ENCODE measurements at regions not wholly inside any gene's neighbourhood (a gene's known extent, or its start where the extent isn't known, plus 50 kb on each side); places are given as distances from the start of the nearest gene placed in this dataset.

- H3K27me3 ChIP-seq, result no peaks in the 10 kb centered on the region
- no peak overlapping the region for H3K4me3 ChIP-seq
- intact Hi-C loops (cut with DNase I), result no loop called here
- H3K9me3 ChIP-seq, result no peaks in the 10 kb centered on the region
- no peak overlapping the region for H3K27ac ChIP-seq
- DNase-seq, result no peak
- TF ChIP-seq, protein P1, sequence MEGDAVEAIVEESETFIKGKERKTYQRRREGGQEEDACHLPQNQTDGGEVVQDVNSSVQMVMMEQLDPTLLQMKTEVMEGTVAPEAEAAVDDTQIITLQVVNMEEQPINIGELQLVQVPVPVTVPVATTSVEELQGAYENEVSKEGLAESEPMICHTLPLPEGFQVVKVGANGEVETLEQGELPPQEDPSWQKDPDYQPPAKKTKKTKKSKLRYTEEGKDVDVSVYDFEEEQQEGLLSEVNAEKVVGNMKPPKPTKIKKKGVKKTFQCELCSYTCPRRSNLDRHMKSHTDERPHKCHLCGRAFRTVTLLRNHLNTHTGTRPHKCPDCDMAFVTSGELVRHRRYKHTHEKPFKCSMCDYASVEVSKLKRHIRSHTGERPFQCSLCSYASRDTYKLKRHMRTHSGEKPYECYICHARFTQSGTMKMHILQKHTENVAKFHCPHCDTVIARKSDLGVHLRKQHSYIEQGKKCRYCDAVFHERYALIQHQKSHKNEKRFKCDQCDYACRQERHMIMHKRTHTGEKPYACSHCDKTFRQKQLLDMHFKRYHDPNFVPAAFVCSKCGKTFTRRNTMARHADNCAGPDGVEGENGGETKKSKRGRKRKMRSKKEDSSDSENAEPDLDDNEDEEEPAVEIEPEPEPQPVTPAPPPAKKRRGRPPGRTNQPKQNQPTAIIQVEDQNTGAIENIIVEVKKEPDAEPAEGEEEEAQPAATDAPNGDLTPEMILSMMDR (IDR thresholded peaks at IDR 0.05), result no peak
- TF ChIP-seq POLR2A (IDR thresholded peaks at IDR 0.05), result no peak
- WGBS, 4 donors, result 93 to 98% (median 95%) methylated on average over 2 of the region's 2 CpGs
- no peaks in the 10 kb centered on the region for H3K4me1 ChIP-seq
- peaks cover 0 to 98% (median 86%) of the 10 kb centered on the region in 9 donors for H3K36me3 ChIP-seq
- ATAC-seq, result no peak
Measured at GRCh38 chr4:122246551-122246950, 94.4 kb downstream of the BLTP1 start.

DNA sequence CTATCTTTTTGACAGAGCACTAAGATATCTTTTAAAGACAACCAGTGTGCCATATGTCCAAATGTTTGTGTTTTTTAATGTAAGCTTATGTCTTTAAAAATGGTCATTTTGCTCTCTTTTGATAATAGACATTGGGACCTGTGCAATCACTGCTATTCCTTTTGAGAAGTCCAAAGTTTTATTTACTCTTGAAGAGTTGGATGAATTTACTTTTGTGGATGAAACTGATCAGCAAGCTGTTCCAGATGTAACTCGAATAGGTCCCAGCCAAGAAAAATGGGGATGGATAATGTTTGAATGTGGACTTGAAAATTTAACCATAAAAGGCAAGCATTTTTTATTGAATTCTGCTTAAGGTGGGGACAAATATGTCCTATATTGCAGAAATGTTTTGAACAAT, 97.2 kb downstream of the BLTP1 start:
- Histone ChIP-seq H3K9me3 (no peaks in the 10 kb centered on the region), H3K4me1 (no peaks in the 10 kb centered on the region), H3K36me3 (peaks cover 0 to 100% (median 95%) of the 10 kb centered on the region in 9 donors), H3K27ac (no peak overlapping the region), H3K4me3 (no peak overlapping the region), H3K27me3 (no peaks in the 10 kb centered on the region)
- intact Hi-C loops (cut with DNase I), result no loop called here
- 78 to 92% (median 88%) methylated on average over 1 of the region's 1 CpG for WGBS, 4 donors
- ATAC-seq, result no peak
- DNase-seq, result no peak
- no peak for TF ChIP-seq POLR2A (IDR thresholded peaks at IDR 0.05)
- TF ChIP-seq, protein P1 (IDR thresholded peaks at IDR 0.05), result no peak

GRCh38 chr4:122252584-122252983, 100.5 kb downstream of the BLTP1 start:
- H3K27me3 ChIP-seq, result no peaks in the 10 kb centered on the region
- no peaks in the 10 kb centered on the region for H3K9me3 ChIP-seq
- TF ChIP-seq, protein P1 (IDR thresholded peaks at IDR 0.05), result no peak
- TF ChIP-seq POLR2A (IDR thresholded peaks at IDR 0.05), result no peak
- H3K36me3 ChIP-seq, result peaks cover 0 to 100% (median 95%) of the 10 kb centered on the region in 9 donors
- DNase-seq, result peak in 1 of 5 donors; percentile 55
- no peaks in the 10 kb centered on the region for H3K4me1 ChIP-seq
- 95 to 97% (median 96%) methylated on average over 4 of the region's 4 CpGs for WGBS, 4 donors
- ATAC-seq, result no peak
- intact Hi-C loops (cut with DNase I), result no loop called here
- H3K27ac ChIP-seq, result no peak overlapping the region
- no peak overlapping the region for H3K4me3 ChIP-seq

GRCh38 chr4:122259849-122260248, 107.7 kb downstream of the BLTP1 start:
- peaks cover 0 to 97% (median 87%) of the 10 kb centered on the region in 9 donors for H3K36me3 ChIP-seq
- WGBS, 4 donors, result 95 to 100% (median 98%) methylated on average over 1 of the region's 1 CpG
- H3K9me3 ChIP-seq, result no peaks in the 10 kb centered on the region
- TF ChIP-seq, protein P1 (IDR thresholded peaks at IDR 0.05), result no peak
- no peak for TF ChIP-seq POLR2A (IDR thresholded peaks at IDR 0.05)
- ATAC-seq (no peak), DNase-seq (no peak)
- no peaks in the 10 kb centered on the region for H3K4me1 ChIP-seq
- intact Hi-C loops (cut with DNase I), result no loop called here
- H3K27me3 ChIP-seq, result no peaks in the 10 kb centered on the region
- H3K27ac ChIP-seq, result no peak overlapping the region
- H3K4me3 ChIP-seq, result no peak overlapping the region

Data from heart left ventricle (tissue), 16 donors.